Amniotic epithelial cell (primary cell): ENCODE measurements at regions not wholly inside any gene's neighbourhood (a gene's known extent, or its start where the extent isn't known, plus 50 kb on each side); places are given as distances from the start of the nearest gene placed in this dataset.

Experiments used
- DNase-seq: peaks from one replicate; pipeline ENCODE4 v3.0.0-alpha.2; 2010; ENCODE audit warnings: low read depth

DNA sequence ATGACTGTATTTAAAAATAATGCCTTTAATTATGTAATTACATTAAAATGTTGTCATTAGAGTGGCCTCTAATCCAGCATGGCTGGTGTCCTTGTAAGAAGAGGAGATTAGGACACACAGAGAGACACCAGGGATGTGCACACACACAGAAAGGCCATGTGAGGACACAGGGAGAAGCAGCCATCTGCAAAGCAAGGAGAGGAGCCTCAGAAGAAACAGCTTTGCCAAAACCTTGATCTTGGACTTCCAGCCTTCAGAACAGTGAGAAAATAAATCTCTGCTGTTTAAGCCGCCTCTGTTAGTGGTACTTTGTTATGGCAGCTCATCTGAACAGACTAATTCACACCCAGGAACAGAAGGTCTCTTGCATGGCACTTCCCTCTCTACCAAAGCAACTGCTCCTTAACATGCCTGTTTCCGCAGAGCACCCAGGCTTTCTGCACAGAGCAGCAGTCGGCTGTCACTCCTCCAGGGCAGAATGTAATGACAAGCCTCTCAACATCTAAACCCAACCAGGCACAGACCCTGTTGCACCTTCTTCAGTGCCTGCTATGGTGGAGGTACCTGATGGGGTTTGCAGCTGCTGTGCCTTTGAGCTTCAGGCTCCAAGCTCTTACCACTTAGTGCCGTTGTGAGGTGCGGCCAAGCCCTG lies 377.7 kb downstream of the TDRD15 start:
- DNase-seq = no peak

GRCh38 chr2:21515903-21516302 lies 392.1 kb downstream of the TDRD15 start:
- no peak for DNase-seq

DNA sequence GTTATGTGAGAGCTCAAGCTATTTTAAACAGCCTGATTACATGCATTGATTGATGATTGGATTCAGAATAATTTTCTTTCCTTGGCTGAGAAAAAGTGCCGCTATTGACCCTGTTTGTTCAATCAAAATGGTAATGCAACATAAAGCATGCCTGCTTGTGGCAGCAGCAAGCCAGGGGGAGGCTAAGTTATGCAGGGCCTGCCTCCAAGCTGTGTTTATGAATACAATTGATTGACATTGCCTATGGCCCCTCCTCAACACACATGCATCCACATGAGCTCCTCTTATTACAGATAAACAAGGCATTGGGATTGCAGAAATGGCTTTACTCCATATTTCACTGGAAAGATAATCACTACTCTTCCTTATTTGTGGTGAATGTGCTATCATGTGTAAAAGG lies 395.6 kb downstream of the TDRD15 start:
- DNase-seq = no peak

GRCh38 chr2:21519821-21520220 lies 396.1 kb downstream of the TDRD15 start:
- DNase-seq = no peak

GRCh38 chr2:21535826-21536225 lies 412.1 kb downstream of the TDRD15 start:
- no peak for DNase-seq

DNA sequence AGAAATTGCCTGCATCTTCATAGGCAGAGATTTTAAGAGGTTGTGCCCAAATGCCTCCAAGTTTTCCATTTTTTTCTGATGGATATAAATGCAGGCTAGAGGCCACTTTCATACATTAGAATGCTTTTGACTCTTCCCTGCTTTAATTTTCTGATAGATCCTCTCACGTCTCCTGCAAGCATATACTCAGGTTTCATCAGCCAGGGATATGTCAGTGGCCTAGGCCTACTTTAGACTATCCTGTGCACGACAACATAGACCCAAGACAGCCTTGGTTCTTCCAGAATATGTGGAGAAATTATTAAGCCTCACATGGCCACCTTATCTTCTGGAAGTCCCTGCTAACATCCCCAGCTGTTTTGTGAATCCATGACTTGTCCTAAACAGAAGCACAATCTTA lies 415.9 kb downstream of the TDRD15 start:
- DNase-seq = no peak

DNA sequence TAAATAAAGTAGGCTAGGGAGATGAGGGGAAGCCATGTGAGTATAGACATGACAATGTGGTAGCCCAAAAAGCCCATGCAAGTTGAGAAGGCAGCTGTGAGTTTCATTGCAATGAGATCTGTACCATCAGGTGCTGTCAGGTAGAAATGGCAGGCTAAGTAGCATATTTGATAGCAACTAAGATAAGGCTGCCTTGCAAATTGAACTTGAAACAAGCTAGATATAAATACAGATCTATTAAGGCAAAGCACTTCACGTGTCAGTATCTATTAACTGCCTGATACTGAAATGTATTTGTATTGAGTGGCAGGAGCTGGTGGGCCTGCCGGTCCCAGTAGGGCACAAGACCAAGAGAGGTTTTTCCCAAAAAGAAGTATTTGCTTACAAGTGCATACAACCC lies 419.9 kb downstream of the TDRD15 start:
- DNase-seq = no peak

DNA sequence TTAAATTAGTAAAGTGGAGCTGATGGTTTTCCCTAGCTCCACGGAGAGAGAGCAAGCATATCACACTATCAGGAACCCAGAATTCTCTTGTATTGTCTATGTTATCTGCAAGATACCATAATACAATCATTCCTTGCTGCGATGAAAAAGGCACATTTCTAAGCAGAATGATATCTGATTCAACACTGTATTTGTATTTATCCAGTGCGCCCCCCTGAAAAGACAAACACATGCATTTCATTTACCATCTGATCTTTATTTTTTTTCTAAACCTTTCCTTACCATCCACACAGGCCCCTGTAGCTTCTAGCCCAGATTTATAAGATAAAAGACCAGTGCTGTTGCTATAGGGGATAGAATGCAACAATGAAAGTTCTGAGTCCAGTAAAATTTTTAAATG lies 420.6 kb downstream of the TDRD15 start:
- no peak for DNase-seq

DNA sequence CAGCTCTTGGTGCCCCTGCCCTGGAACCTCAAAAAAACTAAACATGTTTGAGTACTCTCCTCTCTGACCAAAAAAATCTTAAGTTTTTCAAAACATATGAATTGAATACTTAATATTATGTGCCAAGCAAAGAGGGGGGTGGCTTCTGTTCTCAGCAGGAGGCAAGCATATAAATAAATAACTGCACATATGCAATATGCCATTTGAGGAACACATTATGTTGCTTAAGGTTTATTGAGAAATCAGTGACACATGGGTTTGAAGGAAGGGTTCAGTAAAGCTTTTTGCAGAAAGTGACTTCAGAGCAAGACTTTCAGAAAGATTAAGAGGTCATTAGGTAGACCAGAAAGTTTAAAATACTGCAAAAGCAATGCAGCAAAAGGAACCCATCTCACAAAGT lies 429.2 kb downstream of the TDRD15 start:
- DNase-seq = no peak

DNA sequence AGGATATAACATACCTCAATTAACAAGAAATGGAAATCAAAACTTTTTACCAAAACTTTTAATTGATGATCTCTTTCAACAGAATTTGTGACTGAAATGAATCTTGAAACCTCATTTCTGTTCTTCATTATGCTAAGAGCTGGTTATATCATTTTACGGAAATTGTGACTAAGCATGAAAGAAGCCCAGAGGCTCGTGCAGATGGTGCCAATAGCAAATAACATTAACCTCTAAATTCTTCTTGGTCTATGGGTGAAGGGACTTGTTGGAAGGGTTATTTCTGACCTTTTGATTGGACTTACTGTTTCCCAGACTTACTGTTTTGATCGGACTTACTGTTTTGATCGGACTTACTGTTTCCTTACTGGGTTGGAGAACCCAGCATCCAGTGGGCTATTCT lies 435.6 kb downstream of the TDRD15 start:
- DNase-seq = no peak

DNA sequence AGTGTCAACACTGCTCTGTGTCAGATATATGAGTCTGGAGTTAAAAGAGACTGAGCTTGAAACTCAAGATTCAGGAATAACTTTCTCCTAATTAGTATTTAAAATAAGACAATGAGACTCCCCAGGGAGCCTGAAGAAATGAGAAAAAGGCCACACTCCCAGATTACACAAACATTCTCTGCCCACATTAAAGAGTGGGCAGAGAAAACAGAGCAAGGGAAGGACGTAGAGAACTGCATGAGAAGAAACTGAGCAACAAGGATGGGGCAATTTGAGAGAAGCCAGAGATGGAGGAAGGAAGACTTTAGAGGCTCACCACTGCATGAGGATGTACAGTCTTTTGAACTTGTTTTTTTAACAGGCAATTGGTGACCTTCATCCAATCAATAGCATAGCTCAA lies 438.2 kb downstream of the TDRD15 start:
- no peak for DNase-seq

- DNase-seq = no peak
These were observed 443.6 kb downstream of the TDRD15 start for GRCh38 chr2:21567395-21567794.

DNA sequence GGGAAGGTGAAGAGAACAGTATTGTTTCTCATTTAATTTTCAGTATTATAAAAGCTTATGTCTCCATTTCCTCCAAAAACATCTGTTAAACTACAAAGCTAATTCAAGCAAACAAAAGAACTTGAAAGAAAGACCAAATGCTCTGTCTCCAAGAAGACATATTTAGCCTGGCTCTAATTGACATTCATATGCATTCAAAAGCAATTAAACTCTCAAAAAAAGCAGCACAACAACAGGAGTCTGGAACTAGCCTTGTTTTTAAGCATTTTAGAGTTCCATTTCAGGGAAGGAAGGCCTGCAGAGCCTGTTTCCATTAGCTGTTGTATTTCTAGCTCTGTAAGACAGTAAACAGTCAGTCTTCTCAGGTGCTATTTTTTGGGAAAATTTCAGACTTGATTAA lies 447.9 kb downstream of the TDRD15 start:
- no peak for DNase-seq

DNA sequence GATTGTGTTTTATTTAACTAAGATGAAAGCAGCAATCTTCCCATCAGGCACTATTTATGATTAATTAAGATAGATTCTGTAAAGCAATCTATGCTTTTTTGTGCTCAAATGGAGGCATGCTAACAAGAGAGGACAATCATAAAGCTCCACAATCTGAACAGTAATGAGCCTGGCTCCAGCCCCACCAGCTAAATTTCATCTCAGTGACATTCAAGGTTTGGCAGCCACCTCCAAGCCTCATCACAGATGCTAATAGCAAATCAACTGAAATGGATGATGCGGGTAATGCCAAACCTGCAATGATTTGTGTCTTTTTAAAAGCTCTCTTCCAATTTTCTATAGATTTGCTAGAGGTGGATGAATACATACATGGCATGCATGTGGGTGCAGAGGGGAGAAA lies 456.6 kb downstream of the TDRD15 start:
- DNase-seq = no peak

- no peak for DNase-seq
These were observed 462.1 kb downstream of the TDRD15 start for GRCh38 chr2:21585881-21586280.

GRCh38 chr2:21590026-21590690 lies 466.4 kb downstream of the TDRD15 start:
- DNase-seq = no peak

GRCh38 chr2:21591926-21592325 lies 468.2 kb downstream of the TDRD15 start:
- no peak for DNase-seq

DNA sequence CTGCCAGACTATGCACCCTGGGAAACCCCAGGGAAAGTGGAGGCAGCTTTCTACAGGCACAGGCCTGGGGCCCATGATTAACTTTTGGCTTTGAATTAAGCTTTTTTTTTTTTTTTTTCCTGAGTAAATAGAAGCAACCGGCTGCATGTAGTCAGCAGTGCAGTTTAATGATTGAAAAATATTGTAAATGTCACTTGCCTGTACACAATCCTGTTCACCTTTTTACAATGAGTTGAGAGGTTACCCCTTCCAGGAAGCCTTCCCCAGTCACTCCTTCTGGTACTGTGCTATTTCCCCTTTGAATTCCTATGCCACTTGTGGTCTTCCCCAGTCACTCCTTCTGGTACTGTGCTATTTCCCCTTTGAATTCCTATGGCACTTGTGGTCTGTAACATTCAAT lies 475.6 kb downstream of the TDRD15 start:
- no peak for DNase-seq

DNA sequence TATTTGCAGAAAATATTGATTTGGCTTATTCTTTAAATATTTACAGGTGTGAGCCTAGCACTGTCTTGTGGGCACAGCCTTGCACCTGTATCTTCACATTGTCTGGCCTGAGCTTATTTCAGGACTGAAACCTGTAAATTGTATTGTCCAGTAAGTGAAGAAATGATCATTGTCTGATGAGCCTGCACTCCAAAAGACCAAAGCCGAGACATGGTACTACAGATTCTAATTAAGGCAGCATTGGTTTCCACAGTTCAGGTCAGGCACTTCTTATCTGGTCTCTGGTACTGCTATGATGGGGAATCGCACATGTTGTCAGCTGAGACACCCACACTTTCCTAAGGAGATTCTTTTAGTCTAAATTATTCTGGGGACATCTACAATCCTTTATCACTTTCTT lies 479.0 kb downstream of the TDRD15 start:
- DNase-seq = no peak

GRCh38 chr2:21607572-21607971 lies 483.8 kb downstream of the TDRD15 start:
- DNase-seq = no peak

DNA sequence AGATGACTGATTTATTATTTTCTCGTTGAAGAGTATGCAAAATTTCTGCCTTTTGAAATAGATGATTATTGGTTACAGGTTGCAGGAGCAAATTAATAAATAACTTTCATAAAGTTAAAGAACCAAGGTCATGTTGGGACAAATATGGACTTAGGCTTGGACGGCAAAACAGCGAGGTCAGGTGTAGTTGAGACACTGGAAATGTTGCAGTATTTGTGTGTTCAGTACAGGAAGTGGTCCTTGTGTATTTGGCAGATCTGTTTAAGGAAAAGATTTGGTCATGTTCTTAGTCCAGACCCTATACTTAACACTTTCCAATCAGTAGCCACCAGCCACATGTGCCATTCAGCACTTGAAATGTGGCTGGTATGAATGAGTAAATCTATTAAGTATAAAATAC lies 486.5 kb downstream of the TDRD15 start:
- no peak for DNase-seq

DNA sequence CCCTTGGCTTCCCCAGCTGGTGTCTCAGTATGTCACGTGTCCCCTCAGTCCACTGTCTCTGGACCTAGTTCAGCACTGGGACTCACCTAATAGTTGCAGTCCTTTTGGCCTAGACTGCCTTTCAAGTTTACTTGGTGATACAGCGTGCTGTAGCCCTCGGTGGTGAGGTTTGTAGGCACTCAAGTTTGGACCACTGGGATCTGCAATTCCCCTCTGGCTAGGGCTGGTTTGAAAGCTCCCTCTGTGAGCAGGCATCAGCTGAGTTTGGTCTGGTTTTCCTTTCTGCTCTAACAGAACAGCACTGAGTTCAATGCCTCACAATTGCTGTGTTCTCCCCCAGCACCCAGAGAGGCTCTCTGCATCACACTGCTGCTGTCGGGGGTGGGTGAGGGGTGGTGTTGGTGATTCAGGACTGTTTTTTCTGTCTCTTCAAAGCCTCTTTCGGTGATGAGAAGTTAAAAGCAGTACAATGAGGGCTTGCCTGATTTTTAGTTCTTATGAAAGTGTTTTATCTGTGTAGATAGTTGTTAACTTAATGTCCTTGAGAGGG lies 494.2 kb downstream of the TDRD15 start:
- no peak for DNase-seq

GRCh38 chr2:21620771-21621170 lies 497.0 kb downstream of the TDRD15 start:
- no peak for DNase-seq

DNA sequence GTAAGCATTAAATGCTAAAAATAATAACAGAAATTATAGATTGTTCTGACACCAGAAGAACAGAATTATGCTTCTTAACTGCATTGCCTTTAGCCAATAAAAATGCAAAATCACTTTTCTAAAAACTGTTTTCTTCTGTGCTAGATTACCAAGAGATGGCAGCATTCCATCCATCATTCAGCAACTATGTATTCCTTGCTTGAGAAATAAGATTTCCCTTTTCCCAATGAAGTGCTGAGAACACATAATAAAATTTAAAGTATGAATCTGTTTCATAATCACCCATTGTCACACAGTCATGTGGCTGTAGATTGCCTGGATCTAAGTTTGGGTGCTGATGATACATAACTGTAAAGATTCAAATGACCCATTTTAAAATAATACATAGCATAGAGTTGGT lies 504.2 kb downstream of the TDRD15 start:
- no peak for DNase-seq
